ENCODE measurements at regions not wholly inside any gene's neighbourhood (a gene's known extent, or its start where the extent isn't known, plus 50 kb on each side); places are given as distances from the start of the nearest gene placed in this dataset.

DNA sequence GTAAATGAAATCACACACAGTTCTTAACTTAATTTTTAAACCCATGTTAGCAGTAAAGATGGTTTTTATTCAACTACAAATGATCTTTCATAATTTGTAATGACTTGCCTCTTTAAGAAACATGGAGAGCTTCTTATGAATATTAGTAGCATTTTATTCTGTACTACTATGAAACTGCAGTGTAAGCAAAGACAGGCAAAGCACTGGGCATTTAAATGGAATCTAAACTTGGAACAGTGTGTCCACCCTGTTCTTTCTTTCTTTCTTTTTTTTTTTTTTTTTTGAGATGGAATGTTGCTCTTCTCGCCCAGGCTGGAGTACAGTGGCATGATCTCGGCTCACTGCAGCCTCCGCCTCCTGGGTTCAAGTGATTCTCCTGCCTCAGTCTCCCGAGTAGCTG is 740.4 kb upstream of the IGFBP3 start:
- TF ChIP-seq, protein P1, sequence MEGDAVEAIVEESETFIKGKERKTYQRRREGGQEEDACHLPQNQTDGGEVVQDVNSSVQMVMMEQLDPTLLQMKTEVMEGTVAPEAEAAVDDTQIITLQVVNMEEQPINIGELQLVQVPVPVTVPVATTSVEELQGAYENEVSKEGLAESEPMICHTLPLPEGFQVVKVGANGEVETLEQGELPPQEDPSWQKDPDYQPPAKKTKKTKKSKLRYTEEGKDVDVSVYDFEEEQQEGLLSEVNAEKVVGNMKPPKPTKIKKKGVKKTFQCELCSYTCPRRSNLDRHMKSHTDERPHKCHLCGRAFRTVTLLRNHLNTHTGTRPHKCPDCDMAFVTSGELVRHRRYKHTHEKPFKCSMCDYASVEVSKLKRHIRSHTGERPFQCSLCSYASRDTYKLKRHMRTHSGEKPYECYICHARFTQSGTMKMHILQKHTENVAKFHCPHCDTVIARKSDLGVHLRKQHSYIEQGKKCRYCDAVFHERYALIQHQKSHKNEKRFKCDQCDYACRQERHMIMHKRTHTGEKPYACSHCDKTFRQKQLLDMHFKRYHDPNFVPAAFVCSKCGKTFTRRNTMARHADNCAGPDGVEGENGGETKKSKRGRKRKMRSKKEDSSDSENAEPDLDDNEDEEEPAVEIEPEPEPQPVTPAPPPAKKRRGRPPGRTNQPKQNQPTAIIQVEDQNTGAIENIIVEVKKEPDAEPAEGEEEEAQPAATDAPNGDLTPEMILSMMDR (conservative IDR thresholded peaks at IDR 0.05; ENCODE audit: low read length), result no peak
- TF ChIP-seq EZH2phosphoT487 (IDR thresholded peaks at IDR 0.05; ENCODE audit: borderline replicate concordance, low read depth, low read length), result no peak
